CD4-positive, CD25-positive, alpha-beta regulatory T cell (primary cell): ENCODE measurements at regions not wholly inside any gene's neighbourhood (a gene's known extent, or its start where the extent isn't known, plus 50 kb on each side); places are given as distances from the start of the nearest gene placed in this dataset.

Source experiments
- ATAC-seq, 2 donors: fragments of 150-1000 bp; cut with Tn5 transposase; one replicate each; pipeline ENCODE4 v1.10.0; 2021; ENCODE audit warnings: low read depth in 2 of 2, moderate number of reproducible peaks in 2 of 2, moderate library complexity in 1 of 2
- DNase-seq, 3 donors: peaks; one replicate each; pipeline versions ENCODE4 v3.0.0 to v3.0.0-alpha.2; 2012 to 2022; ENCODE audit warnings: mixed read lengths in 1 of 3
- H3K27ac ChIP-seq: one replicate; pipeline ENCODE4 v1.7.0; 2013; ENCODE audit warnings: mild to moderate bottlenecking, low read length; ENCODE audit not compliant: insufficient read depth, poor library complexity, severe bottlenecking
- H3K27me3 ChIP-seq: one replicate; pipeline ENCODE4 v1.7.0; 2013; ENCODE audit warnings: low read length; ENCODE audit not compliant: control insufficient read depth, insufficient read depth
- H3K36me3 ChIP-seq: one replicate; pipeline ENCODE4 v1.7.0; 2013; ENCODE audit warnings: mild to moderate bottlenecking, low read length, moderate library complexity; ENCODE audit not compliant: control insufficient read depth, insufficient read depth
- H3K4me1 ChIP-seq: 2 replicates; pipeline ENCODE4 v1.7.0; 2013; ENCODE audit warnings: mild to moderate bottlenecking, low read length; ENCODE audit not compliant: insufficient read depth, control insufficient read depth, poor library complexity, severe bottlenecking
- H3K4me3 ChIP-seq: one replicate; pipeline ENCODE4 v1.7.0; 2013; ENCODE audit warnings: low read depth, mild to moderate bottlenecking, low read length, moderate library complexity
- H3K9me3 ChIP-seq, 2 experiments: 1 replicate in 1 of 2; 2 replicates in 1 of 2; pipeline ENCODE4 v1.7.0; 2013; ENCODE audit warnings: low read length in 2 of 2, mild to moderate bottlenecking in 1 of 2, moderate library complexity in 1 of 2; ENCODE audit not compliant: control insufficient read depth in 2 of 2
- H3K27ac Mint-ChIP-seq, 3 donors: one replicate each; pipeline ENCODE4 v1.8.0; 2020 to 2022; ENCODE audit warnings: mild to moderate bottlenecking in 3 of 3, mixed read lengths in 3 of 3, moderate library complexity in 2 of 3
- H3K27me3 Mint-ChIP-seq: one replicate; pipeline ENCODE4 v1.8.0; 2022; ENCODE audit warnings: mild to moderate bottlenecking, mixed read lengths
- H3K36me3 Mint-ChIP-seq: one replicate; pipeline ENCODE4 v1.8.0; 2020; ENCODE audit warnings: mixed read lengths
- H3K4me1 Mint-ChIP-seq, 4 donors: one replicate each; pipeline ENCODE4 v1.8.0; 2020 to 2022; ENCODE audit warnings: mixed read lengths in 4 of 4, mild to moderate bottlenecking in 1 of 4
- H3K4me3 Mint-ChIP-seq, 4 donors: one replicate each; pipeline ENCODE4 v1.8.0; 2020 to 2022; ENCODE audit warnings: mild to moderate bottlenecking in 4 of 4, mixed read lengths in 4 of 4, moderate library complexity in 3 of 4
- H3K9me3 Mint-ChIP-seq, 7 donors: one replicate each; pipeline ENCODE4 v1.8.0; 2020 to 2022; ENCODE audit warnings: mixed read lengths in 7 of 7, mild to moderate bottlenecking in 3 of 7, moderate library complexity in 2 of 7

DNA sequence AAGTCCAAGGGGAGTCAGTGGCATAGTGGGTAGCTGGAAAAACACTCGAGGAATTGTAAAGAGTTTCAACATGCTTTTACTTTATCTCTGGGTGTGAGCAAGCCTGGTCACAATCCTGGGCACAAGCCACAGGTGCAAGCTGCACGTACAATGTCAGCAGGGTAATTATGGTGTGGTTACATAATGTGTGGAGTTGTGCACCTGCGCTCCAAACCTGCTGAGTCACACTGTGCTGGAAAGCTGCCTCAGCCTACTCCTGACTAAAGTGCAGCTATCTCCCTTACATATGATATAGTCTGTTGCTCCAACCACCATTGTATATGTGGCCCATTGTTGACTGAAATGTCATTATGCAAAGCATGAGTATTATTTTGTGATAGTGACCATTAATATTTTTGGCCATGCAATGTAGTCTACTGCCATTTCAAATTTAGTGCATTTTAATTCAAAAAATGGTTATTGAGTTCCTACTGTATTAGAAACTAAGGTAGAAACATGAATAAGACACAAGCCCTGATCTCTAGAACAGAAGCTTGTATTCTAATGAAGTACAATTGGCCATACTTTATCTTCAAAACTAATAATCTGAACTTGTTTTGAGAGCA, 160.9 kb upstream of the SLC30A5 start:
- Mint-ChIP-seq H3K9me3 (peaks cover 2 to 25% (median 12%) of the 10 kb centered on the region in 7 donors), H3K4me1 (no peaks in the 10 kb centered on the region), H3K27me3 (no peaks in the 10 kb centered on the region), H3K36me3 (no peaks in the 10 kb centered on the region), H3K27ac (no peak overlapping the region), H3K4me3 (no peak overlapping the region)
- peaks cover 12 to 18% of the 10 kb centered on the region in 2 experiments for H3K9me3 ChIP-seq
- no peaks in the 10 kb centered on the region for H3K27me3 ChIP-seq
- no peak for ATAC-seq
- H3K4me1 ChIP-seq = no peaks in the 10 kb centered on the region
- no peaks in the 10 kb centered on the region for H3K36me3 ChIP-seq
- no peak overlapping the region for H3K4me3 ChIP-seq
- peak in 2 of 3 donors; percentile 20 to 28 for DNase-seq
- H3K27ac ChIP-seq = no peak overlapping the region

DNA sequence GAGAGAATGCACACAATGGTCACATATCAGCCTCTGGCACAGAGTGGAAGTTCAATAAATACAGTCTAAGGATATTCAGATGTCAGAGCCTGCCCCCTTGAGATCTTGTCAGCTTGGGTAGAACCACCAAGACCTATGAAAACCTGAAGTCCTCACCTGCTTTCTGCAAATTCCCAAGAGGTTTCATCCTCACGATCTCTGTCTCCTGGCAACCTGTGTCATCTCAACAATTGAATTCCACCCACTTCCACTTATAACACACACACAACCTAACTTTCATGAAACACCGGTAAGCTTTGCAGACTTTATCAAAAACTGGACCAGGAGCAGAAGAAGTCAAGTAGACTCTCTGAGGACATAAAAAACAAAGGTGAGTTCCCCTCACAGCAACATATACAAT, 151.6 kb upstream of the SLC30A5 start:
- H3K4me3 ChIP-seq = no peak overlapping the region
- H3K27ac ChIP-seq = no peak overlapping the region
- H3K36me3 ChIP-seq = no peaks in the 10 kb centered on the region
- DNase-seq (no peak), ATAC-seq (no peak)
- H3K9me3 Mint-ChIP-seq = peaks cover 2 to 11% (median 6%) of the 10 kb centered on the region in 7 donors
- no peak overlapping the region for H3K27ac Mint-ChIP-seq
- no peaks in the 10 kb centered on the region for H3K36me3 Mint-ChIP-seq
- H3K4me3 Mint-ChIP-seq = no peak overlapping the region
- no peaks in the 10 kb centered on the region for H3K27me3 Mint-ChIP-seq
- H3K4me1 Mint-ChIP-seq = no peaks in the 10 kb centered on the region
- no peaks in the 10 kb centered on the region for H3K4me1 ChIP-seq
- H3K27me3 ChIP-seq = no peaks in the 10 kb centered on the region
- no peaks in the 10 kb centered on the region for H3K9me3 ChIP-seq

DNA sequence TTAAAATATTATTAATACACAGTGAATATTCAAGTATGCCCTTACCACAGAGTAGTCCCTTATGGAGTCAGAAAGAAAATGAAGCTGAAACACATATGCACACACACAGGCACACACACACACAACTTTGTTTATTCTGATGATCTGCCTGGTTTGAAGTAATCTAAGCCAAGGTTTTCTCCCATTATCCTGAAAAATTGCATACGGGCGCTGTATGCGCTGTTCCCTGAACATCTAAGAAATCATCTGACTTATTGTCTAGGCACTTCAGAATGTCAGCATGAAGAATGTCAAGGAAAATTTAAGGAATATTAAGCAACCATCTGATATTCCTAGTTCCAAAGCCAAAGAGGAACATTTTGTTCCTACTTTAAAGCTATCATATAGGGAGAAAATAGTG, 147.1 kb upstream of the SLC30A5 start:
- Mint-ChIP-seq H3K36me3 (no peaks in the 10 kb centered on the region), H3K4me1 (no peaks in the 10 kb centered on the region), H3K9me3 (peaks cover 0 to 8% (median 3%) of the 10 kb centered on the region in 7 donors), H3K4me3 (no peak overlapping the region), H3K27me3 (peaks cover 23% of the 10 kb centered on the region), H3K27ac (no peak overlapping the region)
- H3K27me3 ChIP-seq = peaks cover 6% of the 10 kb centered on the region
- ATAC-seq (no peak), DNase-seq (no peak)
- H3K4me3 ChIP-seq = no peak overlapping the region
- no peak overlapping the region for H3K27ac ChIP-seq
- H3K9me3 ChIP-seq = no peaks in the 10 kb centered on the region
- H3K36me3 ChIP-seq = no peaks in the 10 kb centered on the region
- H3K4me1 ChIP-seq = no peaks in the 10 kb centered on the region

DNA sequence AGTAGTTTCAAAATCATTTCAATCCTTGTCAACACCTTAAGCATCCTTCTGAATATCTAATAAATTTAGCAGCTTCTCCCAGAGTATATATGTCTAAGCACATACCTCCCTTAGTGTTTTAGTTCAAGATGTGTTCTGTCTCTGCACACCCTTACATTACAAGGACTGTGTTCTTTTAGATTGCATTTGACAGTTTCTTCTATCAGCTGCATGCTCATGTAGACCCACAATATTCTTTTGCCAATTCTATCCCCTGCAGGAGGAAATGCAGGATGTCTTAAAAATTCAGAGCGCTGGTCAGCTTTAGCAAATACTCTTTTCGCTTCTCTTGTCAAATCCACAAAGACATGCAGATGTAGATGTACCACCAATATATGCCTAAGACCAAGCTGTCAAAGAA, 145.8 kb upstream of the SLC30A5 start:
- ATAC-seq = no peak
- Mint-ChIP-seq H3K4me3 (no peak overlapping the region), H3K4me1 (no peaks in the 10 kb centered on the region), H3K9me3 (peaks cover 0 to 3% (median under 1%) of the 10 kb centered on the region in 7 donors), H3K27ac (no peak overlapping the region), H3K27me3 (peaks cover 30% of the 10 kb centered on the region), H3K36me3 (no peaks in the 10 kb centered on the region)
- H3K9me3 ChIP-seq = no peaks in the 10 kb centered on the region
- H3K4me3 ChIP-seq = no peak overlapping the region
- peaks cover 6% of the 10 kb centered on the region for H3K27me3 ChIP-seq
- no peaks in the 10 kb centered on the region for H3K4me1 ChIP-seq
- no peak overlapping the region for H3K27ac ChIP-seq
- no peaks in the 10 kb centered on the region for H3K36me3 ChIP-seq
- DNase-seq = no peak

DNA sequence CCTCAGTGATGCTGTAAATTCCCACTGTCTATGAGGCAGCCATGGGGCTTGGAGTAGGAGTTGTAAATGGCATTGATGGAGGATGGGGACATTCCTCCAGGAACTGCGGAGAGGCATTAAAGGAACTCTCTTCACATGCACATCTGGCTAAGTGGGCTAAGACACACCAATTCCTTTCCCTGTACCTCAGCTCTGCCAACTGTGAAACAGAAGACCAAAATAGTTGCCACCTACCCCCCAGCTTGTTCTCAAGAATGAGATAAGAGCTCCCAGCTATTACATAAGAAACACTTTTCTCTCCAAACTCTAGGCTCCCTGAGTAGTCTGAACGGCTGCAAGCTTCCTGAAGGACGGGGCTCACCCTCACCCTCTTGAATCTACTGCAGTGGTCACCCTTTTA, 144.6 kb upstream of the SLC30A5 start:
- Mint-ChIP-seq H3K4me1 (no peaks in the 10 kb centered on the region), H3K4me3 (no peak overlapping the region), H3K27me3 (peaks cover 36% of the 10 kb centered on the region), H3K27ac (no peak overlapping the region), H3K9me3 (peaks cover 0 to 3% (median 0%) of the 10 kb centered on the region in 7 donors), H3K36me3 (no peaks in the 10 kb centered on the region)
- no peak for DNase-seq
- no peaks in the 10 kb centered on the region for H3K4me1 ChIP-seq
- H3K4me3 ChIP-seq = no peak overlapping the region
- no peaks in the 10 kb centered on the region for H3K36me3 ChIP-seq
- no peaks in the 10 kb centered on the region for H3K9me3 ChIP-seq
- peaks cover 6% of the 10 kb centered on the region for H3K27me3 ChIP-seq
- ATAC-seq = no peak
- H3K27ac ChIP-seq = no peak overlapping the region

DNA sequence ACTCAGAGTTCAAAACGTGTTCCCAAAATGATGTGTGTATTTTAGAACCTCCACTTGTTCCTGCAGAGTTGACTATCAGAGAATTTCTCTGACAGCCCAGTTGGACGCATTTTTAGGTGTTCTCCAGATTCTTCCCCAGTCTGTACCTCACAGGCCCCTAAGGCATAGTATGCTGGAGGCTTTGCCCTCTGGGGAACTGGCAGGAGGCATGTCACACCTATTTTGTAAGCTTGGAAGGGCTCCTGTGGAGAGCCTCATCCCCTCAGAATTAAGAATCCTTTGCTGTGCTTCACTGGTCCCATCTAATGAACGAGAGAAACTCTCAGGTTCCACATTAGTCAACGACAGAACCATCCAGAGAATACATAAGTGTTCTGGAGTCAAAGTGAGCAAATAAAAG, 144.1 kb upstream of the SLC30A5 start:
- no peak for DNase-seq
- no peaks in the 10 kb centered on the region for H3K4me1 Mint-ChIP-seq
- no peaks in the 10 kb centered on the region for H3K36me3 ChIP-seq

DNA sequence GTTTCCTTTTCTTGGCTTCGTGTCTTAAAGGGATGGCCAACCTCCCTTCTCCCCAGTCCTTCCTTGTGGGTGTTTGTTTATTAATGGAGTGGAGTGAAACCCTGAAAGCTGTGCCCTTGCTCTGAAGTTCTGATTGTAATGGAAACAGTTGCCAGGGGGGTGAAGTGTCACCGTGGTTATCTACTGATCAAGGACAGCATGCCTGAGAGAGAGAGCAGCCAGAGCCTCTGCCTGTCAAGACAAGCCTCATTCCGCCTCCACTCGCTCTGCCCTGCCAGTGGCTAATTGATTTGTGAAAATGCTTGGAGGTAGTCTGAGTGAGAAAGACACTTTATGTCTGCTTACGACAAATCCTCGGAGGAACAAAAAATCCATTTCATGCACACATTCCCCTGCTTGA, 143.7 kb upstream of the SLC30A5 start:
- Histone ChIP-seq H3K27me3 (peaks cover 6% of the 10 kb centered on the region), H3K9me3 (no peaks in the 10 kb centered on the region), H3K4me1 (no peaks in the 10 kb centered on the region), H3K4me3 (no peak overlapping the region), H3K27ac (no peak overlapping the region), H3K36me3 (no peaks in the 10 kb centered on the region)
- no peak for ATAC-seq
- no peaks in the 10 kb centered on the region for H3K36me3 Mint-ChIP-seq
- peaks cover 0 to 3% (median 0%) of the 10 kb centered on the region in 7 donors for H3K9me3 Mint-ChIP-seq
- no peak overlapping the region for H3K4me3 Mint-ChIP-seq
- DNase-seq = no peak
- H3K27me3 Mint-ChIP-seq = peaks cover 44% of the 10 kb centered on the region
- H3K27ac Mint-ChIP-seq = no peak overlapping the region
- H3K4me1 Mint-ChIP-seq = no peaks in the 10 kb centered on the region

More for the DNA sequence above, 144.1 kb upstream of the SLC30A5 start:
- H3K27me3 ChIP-seq = peaks cover 6% of the 10 kb centered on the region
- H3K9me3 ChIP-seq = no peaks in the 10 kb centered on the region
- H3K27ac Mint-ChIP-seq = no peak overlapping the region
- H3K4me3 Mint-ChIP-seq = no peak overlapping the region
- ATAC-seq = no peak
- peaks cover 40% of the 10 kb centered on the region for H3K27me3 Mint-ChIP-seq
- no peak overlapping the region for H3K27ac ChIP-seq
- H3K36me3 Mint-ChIP-seq = no peaks in the 10 kb centered on the region
- H3K4me3 ChIP-seq = no peak overlapping the region
- peaks cover 0 to 3% (median 0%) of the 10 kb centered on the region in 7 donors for H3K9me3 Mint-ChIP-seq
- H3K4me1 ChIP-seq = no peaks in the 10 kb centered on the region

DNA sequence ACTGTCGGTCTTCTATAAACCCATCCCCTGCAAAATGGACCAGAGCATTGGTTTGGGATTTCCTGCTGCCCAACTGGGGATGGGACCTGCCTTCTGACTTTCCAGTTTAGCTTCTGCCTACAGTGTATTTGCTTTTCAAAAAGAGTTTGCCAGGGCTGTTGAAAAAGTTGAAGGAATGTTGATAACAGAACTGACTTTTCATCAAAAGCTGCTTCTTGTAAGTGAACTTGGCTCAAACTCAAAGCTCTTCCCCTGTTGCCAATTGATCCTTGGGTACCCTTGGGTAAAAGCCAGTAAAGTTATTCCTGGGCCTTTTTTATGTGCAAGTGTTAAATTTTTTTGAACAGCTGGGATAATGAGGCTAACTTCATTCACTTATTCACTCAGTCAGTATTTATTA, 142.9 kb upstream of the SLC30A5 start:
- Mint-ChIP-seq H3K36me3 (no peaks in the 10 kb centered on the region), H3K27ac (no peak overlapping the region), H3K27me3 (peaks cover 51% of the 10 kb centered on the region), H3K4me3 (no peak overlapping the region), H3K4me1 (no peaks in the 10 kb centered on the region), H3K9me3 (peaks cover 0 to 3% (median 0%) of the 10 kb centered on the region in 7 donors)
- Histone ChIP-seq H3K9me3 (no peaks in the 10 kb centered on the region), H3K36me3 (no peaks in the 10 kb centered on the region), H3K27me3 (peaks cover 6% of the 10 kb centered on the region), H3K4me1 (no peaks in the 10 kb centered on the region), H3K27ac (no peak overlapping the region), H3K4me3 (no peak overlapping the region)
- ATAC-seq (no peak), DNase-seq (no peak)
